HEK293 (cell line): ENCODE measurements at regions not wholly inside any gene's neighbourhood (a gene's known extent, or its start where the extent isn't known, plus 50 kb on each side); places are given as distances from the start of the nearest gene placed in this dataset.

ENCODE experiments used
- CTCF ChIA-PET: fragments of 350-600 bp; formaldehyde crosslinking; extraction: SDS; loops from one replicate; lab custom pipeline; 2021; ENCODE audit warnings: antibody characterized with exemption; lab: Yijun Ruan, JAX
- POLR2A ChIA-PET: fragments of 300-600 bp; formaldehyde crosslinking; extraction: SDS; loops from one replicate; lab custom pipeline; 2020; ENCODE audit warnings: antibody characterized with exemption, inconsistent platforms; lab: Yijun Ruan, JAX
- H3K27ac ChIP-seq: fragments of 200-500 bp; sonication (Bioruptor generic); 2 replicates; pipeline ENCODE4 v1.5.1; 2014; ENCODE audit warnings: low read depth, low read length, control low read depth, inconsistent platforms; ENCODE audit errors: extremely low read depth
- H3K36me3 ChIP-seq, 2 experiments: fragments of 200-500 bp in 1 of 2; sonication (Bioruptor generic) in 1 of 2; 1 replicate in 1 of 2; 2 replicates in 1 of 2; pipeline ENCODE4 v1.5.1; 2014 to 2017; ENCODE audit warnings: inconsistent platforms in 2 of 2, low read length in 2 of 2; ENCODE audit not compliant: control insufficient read depth in 2 of 2, insufficient read depth in 1 of 2
- H3K4me1 ChIP-seq: fragments of 200-500 bp; sonication (Bioruptor generic); 2 replicates; pipeline ENCODE4 v1.5.1; 2014; ENCODE audit warnings: mild to moderate bottlenecking, low read length, inconsistent platforms; ENCODE audit not compliant: control insufficient read depth, insufficient read depth
- H3K4me3 ChIP-seq: 2 replicates; pipeline ENCODE4 v1.5.1; 2011; ENCODE audit warnings: low read depth, mild to moderate bottlenecking, control low read depth, low read length, moderate library complexity
- H3K9me3 ChIP-seq: fragments of 200-500 bp; sonication (Bioruptor generic); 2 replicates; pipeline ENCODE4 v1.5.1; 2014; ENCODE audit warnings: low read depth, low read length, inconsistent platforms; ENCODE audit not compliant: control insufficient read depth, insufficient read depth
- BCL11A ChIP-seq: fragments of 450-650 bp; formaldehyde crosslinking; IDR thresholded peaks from 2 replicates; pipeline ENCODE4 v1.5.1; 2016; ENCODE audit warnings: low read depth, missing biosample characterization, missing genetic modification characterization
- BCL11B ChIP-seq: fragments of 450-650 bp; formaldehyde crosslinking; IDR thresholded peaks from 2 replicates; pipeline ENCODE4 v1.5.1; 2016; ENCODE audit warnings: low read depth, missing biosample characterization, missing genetic modification characterization
- EGR2 ChIP-seq: fragments of 450-650 bp; formaldehyde crosslinking; IDR thresholded peaks from 2 replicates; pipeline ENCODE4 v1.5.1; 2016; ENCODE audit warnings: low read depth, missing biosample characterization, missing genetic modification characterization
- ELK4 ChIP-seq: IDR thresholded peaks from 2 replicates; pipeline ENCODE4 v1.6.1; 2011; ENCODE audit warnings: mild to moderate bottlenecking, low read depth, low read length, borderline replicate concordance
- KLF7 ChIP-seq: fragments of 450-650 bp; formaldehyde crosslinking; IDR thresholded peaks from 2 replicates; pipeline ENCODE4 v1.5.1; 2016; ENCODE audit warnings: missing biosample characterization, missing genetic modification characterization, borderline replicate concordance
- SETDB1 ChIP-seq: IDR thresholded peaks from one replicate; pipeline ENCODE4 v1.6.1; 2017; ENCODE audit warnings: mild to moderate bottlenecking, low read length, moderate library complexity, mixed read lengths; ENCODE audit not compliant: insufficient read length
- YY1 ChIP-seq: fragments of 450-650 bp; formaldehyde crosslinking; IDR thresholded peaks from 2 replicates; pipeline ENCODE4 v1.5.1; 2018; ENCODE audit warnings: missing biosample characterization, missing genetic modification characterization
- ZFP3 ChIP-seq: fragments of 450-650 bp; formaldehyde crosslinking; IDR thresholded peaks from 2 replicates; pipeline ENCODE4 v1.5.1; 2016; ENCODE audit warnings: low read depth, missing biosample characterization, missing genetic modification characterization
- ZNF114 ChIP-seq: fragments of 450-650 bp; formaldehyde crosslinking; IDR thresholded peaks from 2 replicates; pipeline ENCODE4 v1.5.0; 2017; ENCODE audit warnings: missing biosample characterization, missing genetic modification characterization
- ZNF121 ChIP-seq: fragments of 450-650 bp; formaldehyde crosslinking; IDR thresholded peaks from 2 replicates; pipeline ENCODE4 v1.5.1; 2016; ENCODE audit warnings: missing biosample characterization, missing genetic modification characterization
- ZNF140 ChIP-seq: fragments of 450-650 bp; formaldehyde crosslinking; IDR thresholded peaks from 2 replicates; pipeline ENCODE4 v1.5.1; 2016; ENCODE audit warnings: missing biosample characterization, missing genetic modification characterization
- ZNF155 ChIP-seq: fragments of 450-650 bp; formaldehyde crosslinking; IDR thresholded peaks from 2 replicates; pipeline ENCODE4 v1.5.1; 2016; ENCODE audit warnings: missing biosample characterization, missing genetic modification characterization
- ZNF19 ChIP-seq: fragments of 450-650 bp; formaldehyde crosslinking; IDR thresholded peaks from 2 replicates; pipeline ENCODE4; 2016; ENCODE audit warnings: missing biosample characterization, missing genetic modification characterization, low read depth
- ZNF248 ChIP-seq: fragments of 450-650 bp; formaldehyde crosslinking; IDR thresholded peaks from 2 replicates; pipeline ENCODE4 v1.5.1; 2017; ENCODE audit warnings: missing biosample characterization, missing genetic modification characterization
- ZNF266 ChIP-seq: fragments of 450-650 bp; formaldehyde crosslinking; IDR thresholded peaks from 2 replicates; pipeline ENCODE4 v1.5.1; 2016; ENCODE audit warnings: missing biosample characterization, missing genetic modification characterization, low read depth
- ZNF350 ChIP-seq: fragments of 450-650 bp; formaldehyde crosslinking; IDR thresholded peaks from 2 replicates; pipeline ENCODE4 v1.5.0; 2017; ENCODE audit warnings: missing biosample characterization, mild to moderate bottlenecking, missing genetic modification characterization
- ZNF416 ChIP-seq: fragments of 450-650 bp; formaldehyde crosslinking; IDR thresholded peaks from 2 replicates; pipeline ENCODE4 v1.5.1; 2016; ENCODE audit warnings: missing biosample characterization, missing genetic modification characterization
- ZNF513 ChIP-seq: fragments of 450-650 bp; IDR thresholded peaks from 2 replicates; pipeline ENCODE4 v1.5.1; 2018; ENCODE audit warnings: missing biosample characterization, missing genetic modification characterization
- ZNF548 ChIP-seq: fragments of 450-650 bp; formaldehyde crosslinking; IDR thresholded peaks from 2 replicates; pipeline ENCODE4 v1.5.1; 2016; ENCODE audit warnings: missing biosample characterization, missing genetic modification characterization
- ZNF610 ChIP-seq: fragments of 450-650 bp; formaldehyde crosslinking; IDR thresholded peaks from 2 replicates; pipeline ENCODE4 v1.5.1; 2016; ENCODE audit warnings: missing biosample characterization, missing genetic modification characterization, borderline replicate concordance
- ZNF626 ChIP-seq: fragments of 450-650 bp; sonication (Bioruptor Pico); formaldehyde crosslinking; IDR thresholded peaks from 2 replicates; pipeline ENCODE4 v1.5.1; 2018; ENCODE audit warnings: missing biosample characterization, missing genetic modification characterization, inconsistent platforms
- ZNF658 ChIP-seq: fragments of 450-650 bp; formaldehyde crosslinking; IDR thresholded peaks from 2 replicates; pipeline ENCODE4; 2016; ENCODE audit warnings: missing biosample characterization, missing genetic modification characterization
- ZNF660 ChIP-seq: fragments of 450-650 bp; IDR thresholded peaks from 2 replicates; pipeline ENCODE4 v1.5.1; 2018; ENCODE audit warnings: missing biosample characterization, mild to moderate bottlenecking, missing genetic modification characterization
- ZNF791 ChIP-seq: fragments of 450-650 bp; formaldehyde crosslinking; IDR thresholded peaks from 2 replicates; pipeline ENCODE4 v1.5.1; 2016; ENCODE audit warnings: missing biosample characterization, missing genetic modification characterization
- ZNF837 ChIP-seq: fragments of 450-650 bp; formaldehyde crosslinking; IDR thresholded peaks from 2 replicates; pipeline ENCODE4 v1.5.1; 2016; ENCODE audit warnings: missing biosample characterization, missing genetic modification characterization
- TF ChIP-seq, protein P1 (sequence below): fragments of 450-650 bp; formaldehyde crosslinking; IDR thresholded peaks from 2 replicates; pipeline ENCODE4 v1.5.1; 2016; ENCODE audit warnings: missing biosample characterization, missing genetic modification characterization
- TF ChIP-seq, protein P2 (sequence below): fragments of 450-650 bp; formaldehyde crosslinking; IDR thresholded peaks from 2 replicates; pipeline ENCODE4 v1.5.1; 2016; ENCODE audit warnings: missing biosample characterization, missing genetic modification characterization

- Histone ChIP-seq H3K4me3 (no peak overlapping the region), H3K9me3 (no peaks in the 10 kb centered on the region), H3K27ac (no peak overlapping the region), H3K4me1 (no peaks in the 10 kb centered on the region), H3K36me3 (no peaks in the 10 kb centered on the region)
- POLR2A ChIA-PET, result no interaction called here
- CTCF ChIA-PET, result interaction anchor here (1.1 kb wide), 1 partner anchor 59 kb away, joined by 3 read pairs; no protein-coding TSS in a partner anchor
- TF ChIP-seq SETDB1 (peak; percentile 87), ZNF791 (no peak), ZNF626 (0 out of 2 replicates have a peak, but pooled peaks have one; percentile 47)
Observed at GRCh38 chr5:159680095-159680494, 236.2 kb upstream of the ADRA1B start.

GRCh38 chr5:159681661-159682060 lies 234.6 kb upstream of the ADRA1B start:
- no peaks in the 10 kb centered on the region for H3K4me1 ChIP-seq
- H3K9me3 ChIP-seq, result no peaks in the 10 kb centered on the region
- POLR2A ChIA-PET, result no interaction called here
- CTCF ChIA-PET, result interaction anchor here (0.6 to 0.9 kb wide), 2 partner anchors 175 to 579 kb away, joined by 3 read pairs; no protein-coding TSS in a partner anchor
- H3K27ac ChIP-seq, result no peak overlapping the region
- H3K4me3 ChIP-seq, result no peak overlapping the region
- TF ChIP-seq YY1 (tag by site-specific recombination) (no peak), ZNF248 (no peak), ZNF121 (no peak), ZNF548 (tag by site-specific recombination) (no peak), BCL11B (tag by site-specific recombination) (no peak), ZNF19 (tag by site-specific recombination) (no peak), ZFP3 (tag by site-specific recombination) (no peak), ZNF140 (tag by site-specific recombination) (no peak), ZNF658 (no peak), ZNF513 (tag by site-specific recombination) (no peak), KLF7 (tag by site-specific recombination) (no peak), ZNF114 (tag by site-specific recombination) (no peak), ZNF416 (tag by site-specific recombination) (no peak), ZNF350 (tag by site-specific recombination) (no peak), BCL11A (tag by site-specific recombination) (no peak), ZNF266 (tag by site-specific recombination) (no peak), ZNF610 (tag by site-specific recombination) (no peak), ZNF837 (tag by site-specific recombination) (no peak), EGR2 (tag by site-specific recombination) (no peak)
- TF ChIP-seq, protein P1, sequence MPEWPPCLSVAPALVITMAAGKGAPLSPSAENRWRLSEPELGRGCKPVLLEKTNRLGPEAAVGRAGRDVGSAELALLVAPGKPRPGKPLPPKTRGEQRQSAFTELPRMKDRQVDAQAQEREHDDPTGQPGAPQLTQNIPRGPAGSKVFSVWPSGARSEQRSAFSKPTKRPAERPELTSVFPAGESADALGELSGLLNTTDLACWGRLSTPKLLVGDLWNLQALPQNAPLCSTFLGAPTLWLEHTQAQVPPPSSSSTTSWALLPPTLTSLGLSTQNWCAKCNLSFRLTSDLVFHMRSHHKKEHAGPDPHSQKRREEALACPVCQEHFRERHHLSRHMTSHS (tag by site-specific recombination), result no peak
- H3K36me3 ChIP-seq, result no peaks in the 10 kb centered on the region

DNA sequence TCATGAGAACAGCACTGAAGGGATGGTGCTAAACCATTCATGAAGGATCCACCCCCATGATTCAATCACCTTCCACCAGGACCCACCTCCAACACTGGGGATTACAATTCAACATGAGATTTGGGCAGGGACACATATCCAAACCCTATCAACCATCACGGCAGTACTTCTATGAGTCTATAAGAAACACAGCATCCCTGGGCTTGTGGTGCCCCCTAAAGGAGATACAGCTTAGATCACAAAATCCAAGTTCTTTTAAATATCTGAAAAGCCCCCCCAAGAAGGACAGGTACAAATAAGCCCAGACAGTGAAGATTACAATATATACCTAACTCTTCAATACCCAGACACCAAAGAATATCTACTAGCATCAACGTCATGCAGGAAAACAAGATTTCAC lies 233.7 kb upstream of the ADRA1B start:
- ChIA-PET CTCF (interaction anchor here (0.6 to 1.5 kb wide), 7 partner anchors 9 to 527 kb away, joined by 3 to 5 read pairs (median 3); no protein-coding TSS in a partner anchor), POLR2A (no interaction called here)
- no peak overlapping the region for H3K4me3 ChIP-seq
- H3K27ac ChIP-seq, result no peak overlapping the region
- H3K36me3 ChIP-seq, result no peaks in the 10 kb centered on the region
- no peaks in the 10 kb centered on the region for H3K4me1 ChIP-seq
- H3K9me3 ChIP-seq, result no peaks in the 10 kb centered on the region
- TF ChIP-seq ZNF155 (tag by site-specific recombination), result no peak
- TF ChIP-seq ZNF660 (tag by site-specific recombination), result no peak
- TF ChIP-seq, protein P2, sequence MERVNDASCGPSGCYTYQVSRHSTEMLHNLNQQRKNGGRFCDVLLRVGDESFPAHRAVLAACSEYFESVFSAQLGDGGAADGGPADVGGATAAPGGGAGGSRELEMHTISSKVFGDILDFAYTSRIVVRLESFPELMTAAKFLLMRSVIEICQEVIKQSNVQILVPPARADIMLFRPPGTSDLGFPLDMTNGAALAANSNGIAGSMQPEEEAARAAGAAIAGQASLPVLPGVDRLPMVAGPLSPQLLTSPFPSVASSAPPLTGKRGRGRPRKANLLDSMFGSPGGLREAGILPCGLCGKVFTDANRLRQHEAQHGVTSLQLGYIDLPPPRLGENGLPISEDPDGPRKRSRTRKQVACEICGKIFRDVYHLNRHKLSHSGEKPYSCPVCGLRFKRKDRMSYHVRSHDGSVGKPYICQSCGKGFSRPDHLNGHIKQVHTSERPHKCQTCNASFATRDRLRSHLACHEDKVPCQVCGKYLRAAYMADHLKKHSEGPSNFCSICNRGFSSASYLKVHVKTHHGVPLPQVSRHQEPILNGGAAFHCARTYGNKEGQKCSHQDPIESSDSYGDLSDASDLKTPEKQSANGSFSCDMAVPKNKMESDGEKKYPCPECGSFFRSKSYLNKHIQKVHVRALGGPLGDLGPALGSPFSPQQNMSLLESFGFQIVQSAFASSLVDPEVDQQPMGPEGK (tag by site-specific recombination), result no peak
- TF ChIP-seq ELK4, result no peak
